HG03439 (cell line): ENCODE measurements at regions not wholly inside any gene's neighbourhood (a gene's known extent, or its start where the extent isn't known, plus 50 kb on each side); places are given as distances from the start of the nearest gene placed in this dataset.
"Not testable (repeated sequence)": the region's sequence is repeated elsewhere in the genome, so short reads cannot be mapped to it uniquely, and the experiment has no call there.

ENCODE experiments used
- ATAC-seq: cut with Tn5 transposase; IDR thresholded peaks from one replicate; pipeline ENCODE4 v1.9.1; 2021; ENCODE audit warnings: mild to moderate bottlenecking, moderate library complexity; ENCODE audit not compliant: unreplicated experiment

DNA sequence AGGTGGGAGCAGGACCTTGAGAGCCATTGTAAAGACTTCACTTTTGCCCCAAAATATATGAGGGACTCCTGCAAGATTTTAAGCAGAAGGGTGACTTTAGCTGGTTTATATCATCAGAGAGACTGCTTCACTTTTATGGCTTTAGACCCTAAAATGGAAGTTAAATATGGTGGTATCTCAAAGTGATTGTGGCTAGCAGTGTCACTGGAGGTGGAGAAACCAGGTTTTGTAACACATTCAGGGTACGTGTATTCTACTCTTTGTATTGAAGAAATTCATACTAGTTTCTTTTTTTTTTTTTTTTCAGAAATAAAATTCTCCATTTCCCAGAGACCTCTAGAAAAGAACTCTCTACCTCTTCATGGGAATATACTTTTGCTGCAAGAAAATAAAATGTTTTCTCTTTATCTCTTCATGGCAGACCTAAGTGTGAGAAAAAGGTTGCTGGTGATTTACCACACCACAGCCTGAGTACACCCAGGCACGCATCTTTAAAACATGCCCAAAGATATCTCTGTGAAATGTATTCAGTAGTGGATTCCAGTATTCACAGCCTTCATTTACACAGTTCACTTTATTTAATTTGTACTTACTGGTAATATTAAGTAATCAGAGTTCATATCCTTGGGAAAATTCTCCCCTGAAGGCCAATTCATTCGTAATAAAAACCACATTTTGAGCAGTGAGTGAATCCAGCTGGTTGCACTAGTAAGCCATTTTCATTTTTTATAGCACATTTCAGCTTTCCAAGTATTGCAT, 74.3 kb upstream of the GUCY1A1 start:
- ATAC-seq: no peak

DNA sequence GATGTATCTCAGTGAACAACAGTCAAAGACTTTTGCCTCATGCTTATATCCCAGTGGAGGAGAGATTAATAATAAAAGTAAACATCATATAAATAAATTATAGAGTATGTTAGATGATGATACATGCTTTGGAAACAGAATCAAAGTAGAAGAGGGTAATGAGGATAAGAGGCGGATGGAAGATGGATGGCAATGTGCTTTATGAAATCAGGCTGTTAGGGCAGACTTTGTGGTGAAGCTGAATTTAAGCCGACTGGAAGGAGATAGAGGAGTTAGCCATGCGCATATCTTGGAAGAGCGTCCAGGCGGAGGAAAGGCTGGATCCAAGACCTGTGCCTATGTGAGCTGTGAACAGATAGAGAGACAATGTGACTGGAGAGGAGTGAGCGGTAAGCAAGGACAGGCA, 74.9 kb upstream of the GUCY1A1 start:
- no peak for ATAC-seq

DNA sequence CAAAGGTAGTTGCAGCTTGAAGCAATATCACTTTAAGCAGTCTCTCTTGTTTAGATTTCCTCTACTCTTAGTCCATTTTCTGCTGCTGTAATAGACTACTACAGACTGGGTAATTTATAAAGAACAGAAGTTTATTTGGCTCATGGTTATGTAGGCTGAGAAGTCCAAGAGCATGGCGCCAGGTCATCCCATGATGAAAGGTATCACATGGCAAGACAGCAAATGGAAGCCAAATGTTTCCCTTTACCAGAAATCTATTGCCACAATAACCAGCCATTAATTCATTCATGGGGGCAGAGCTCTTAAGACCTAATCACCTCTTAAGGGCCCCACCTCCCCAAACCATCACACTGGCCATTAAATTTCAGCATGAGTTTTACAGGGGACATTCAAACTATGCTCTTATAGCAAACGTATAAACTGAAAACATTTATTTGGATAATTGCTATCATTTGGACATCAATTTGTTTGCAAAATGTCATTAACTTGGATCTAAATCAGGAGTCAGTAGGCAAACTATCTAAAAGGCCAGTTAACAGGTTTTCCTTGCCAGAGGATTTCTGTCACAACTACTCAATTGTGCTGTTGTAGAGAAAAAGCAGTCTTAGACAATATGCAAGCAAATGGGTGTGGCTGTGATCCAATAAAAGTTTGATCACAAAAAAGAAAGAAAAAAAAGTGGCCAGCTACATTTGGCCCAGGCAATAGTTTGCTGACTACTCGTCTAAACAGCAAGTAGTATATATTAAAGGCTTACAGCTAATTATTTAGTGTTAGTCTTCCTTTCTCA, 75.7 kb upstream of the GUCY1A1 start:
- no peak for ATAC-seq

DNA sequence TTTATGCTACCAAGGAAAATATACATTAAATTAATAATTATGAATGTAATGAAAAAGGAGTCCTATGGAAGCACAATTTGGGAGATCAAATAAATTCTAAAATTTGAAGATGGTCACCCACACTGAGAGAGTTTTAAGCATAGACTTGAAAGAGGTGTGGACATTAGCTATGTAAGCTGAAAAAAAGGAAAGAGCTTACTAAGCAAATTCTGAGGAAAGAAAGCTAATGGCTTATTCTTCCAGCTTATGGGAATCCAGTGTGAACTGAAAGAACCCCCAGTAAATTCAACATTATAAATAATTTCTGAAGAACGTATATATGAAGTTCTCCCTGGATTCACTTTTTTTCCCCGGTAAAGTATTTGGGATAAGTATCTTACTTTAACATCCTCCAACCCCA, 78.2 kb upstream of the GUCY1A1 start:
- ATAC-seq: no peak

DNA sequence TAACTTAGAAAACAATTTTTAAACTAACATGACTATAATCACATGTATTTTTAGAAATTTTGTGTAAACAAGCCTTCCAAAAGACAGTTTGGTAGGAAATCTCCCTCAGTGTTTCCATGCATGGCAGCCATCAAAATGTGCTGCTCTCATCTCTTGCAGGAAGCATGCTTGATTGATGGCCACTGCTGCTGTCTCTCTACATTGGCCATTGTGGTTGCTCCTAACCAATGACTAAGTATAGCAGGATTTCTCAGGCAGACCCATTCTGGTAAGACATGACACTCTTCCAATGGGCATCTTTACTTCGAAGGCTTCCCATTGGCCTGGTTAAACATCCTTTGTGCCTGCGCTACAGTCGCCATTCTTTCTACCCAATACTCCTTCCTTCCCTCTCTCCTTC, 78.9 kb upstream of the GUCY1A1 start:
- no peak for ATAC-seq

DNA sequence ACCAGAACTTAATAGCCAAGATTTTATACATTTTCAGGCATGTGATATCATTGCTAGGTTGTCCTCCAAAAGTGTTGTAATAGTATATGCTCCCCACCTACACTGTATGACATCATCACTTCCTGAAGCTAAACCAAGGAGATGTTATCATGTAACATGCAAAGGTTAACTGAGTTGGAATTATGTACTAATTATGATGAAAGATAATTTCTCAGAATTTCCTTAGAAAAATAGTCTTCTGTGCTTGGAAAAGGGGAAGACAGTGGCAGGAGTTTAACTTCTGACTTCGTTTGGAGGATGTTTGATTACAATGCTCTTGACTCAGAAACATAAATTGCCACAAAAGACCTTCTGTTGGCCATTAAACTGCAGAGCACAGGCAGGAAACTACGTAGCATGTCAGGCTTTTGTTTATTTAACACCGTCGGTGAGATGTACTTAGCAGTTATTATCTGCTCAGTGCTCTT, 83.6 kb upstream of the GUCY1A1 start:
- ATAC-seq: no peak

DNA sequence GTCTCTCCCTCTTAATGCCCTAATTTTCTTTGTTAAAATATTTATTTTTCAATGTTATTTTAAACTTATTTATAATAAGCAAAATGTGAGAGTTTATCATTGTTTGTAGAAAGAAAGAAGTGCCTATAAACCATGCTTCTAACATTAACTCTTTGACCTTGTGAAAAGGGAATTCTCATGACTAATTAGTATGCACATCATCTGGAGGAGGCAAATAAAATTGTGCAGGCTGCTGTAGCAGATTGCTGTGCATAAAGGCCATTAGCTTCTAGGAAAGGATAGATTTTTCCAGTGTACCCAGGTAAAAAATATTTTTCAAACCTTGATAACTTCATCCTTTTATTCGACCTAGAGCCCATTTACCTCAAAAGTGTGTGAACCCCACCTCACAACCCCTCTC, 84.6 kb upstream of the GUCY1A1 start:
- ATAC-seq: no peak

DNA sequence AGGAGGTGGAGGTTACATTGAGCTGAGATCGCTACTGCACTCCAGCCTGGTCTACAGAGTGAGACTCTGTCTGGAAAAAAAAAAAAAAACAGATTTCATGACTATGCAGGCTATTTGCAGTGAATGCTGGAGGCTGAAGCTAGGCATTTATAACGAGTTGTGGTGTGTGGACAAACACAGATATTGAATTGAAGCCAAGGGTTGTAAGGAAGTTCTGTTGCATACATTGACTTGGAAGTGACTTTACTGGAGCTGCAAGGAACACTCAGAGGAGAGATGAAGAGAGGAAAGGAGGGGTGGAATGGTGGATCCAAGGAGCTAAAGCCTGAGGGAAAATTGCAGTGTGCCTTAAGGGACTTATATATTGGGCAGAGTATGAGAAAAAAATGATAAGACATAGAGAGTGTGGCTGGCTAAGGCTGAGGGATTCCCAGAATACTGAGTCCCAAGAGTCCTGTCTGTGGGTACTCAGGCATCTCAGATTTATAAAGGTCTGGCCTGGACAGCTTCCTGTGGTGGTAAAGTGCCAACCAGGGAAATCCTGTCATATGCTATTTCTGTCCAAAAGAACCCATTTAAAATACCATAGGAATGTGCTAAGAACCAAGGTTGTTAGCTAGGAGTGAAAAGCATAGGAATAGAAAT, 87.8 kb upstream of the GUCY1A1 start:
- ATAC-seq: no peak

DNA sequence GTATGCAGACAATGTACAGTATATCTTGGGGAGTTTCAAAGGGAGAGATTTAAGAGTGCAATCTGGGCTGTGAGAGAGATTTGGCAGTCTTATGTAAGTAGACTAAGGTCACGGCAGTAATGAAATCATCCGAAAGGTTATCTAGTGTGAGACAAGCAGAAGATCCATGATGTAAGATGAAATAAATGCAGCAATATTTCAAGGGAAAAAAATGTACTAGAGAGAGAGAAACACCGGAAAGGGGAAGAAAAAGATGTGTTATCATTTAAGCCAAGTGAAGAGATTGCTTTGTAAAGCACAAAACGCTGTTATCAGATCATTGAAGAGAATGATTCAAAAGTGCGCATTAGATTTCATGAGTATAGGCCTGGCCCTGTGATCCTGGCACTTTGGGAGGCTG, 88.4 kb upstream of the GUCY1A1 start:
- ATAC-seq: no peak

DNA sequence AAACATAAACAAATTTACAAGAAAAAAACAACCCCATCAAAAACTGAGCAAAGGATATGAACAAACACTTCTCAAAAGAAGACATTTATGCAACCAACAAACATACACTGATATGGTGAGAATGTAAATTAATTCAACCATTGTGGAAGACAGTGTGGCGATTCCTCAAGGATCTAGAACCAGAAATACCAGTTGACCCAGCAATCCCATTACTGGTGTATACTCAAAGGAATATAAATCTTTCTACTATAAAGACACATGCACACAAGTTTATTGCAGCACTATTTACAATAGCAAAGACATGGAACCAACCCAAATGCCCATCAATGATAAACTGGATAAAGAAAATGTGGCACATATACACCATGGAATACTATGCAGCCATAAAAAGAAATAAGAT, 92.3 kb upstream of the GUCY1A1 start:
- not testable (repeated sequence) for ATAC-seq

DNA sequence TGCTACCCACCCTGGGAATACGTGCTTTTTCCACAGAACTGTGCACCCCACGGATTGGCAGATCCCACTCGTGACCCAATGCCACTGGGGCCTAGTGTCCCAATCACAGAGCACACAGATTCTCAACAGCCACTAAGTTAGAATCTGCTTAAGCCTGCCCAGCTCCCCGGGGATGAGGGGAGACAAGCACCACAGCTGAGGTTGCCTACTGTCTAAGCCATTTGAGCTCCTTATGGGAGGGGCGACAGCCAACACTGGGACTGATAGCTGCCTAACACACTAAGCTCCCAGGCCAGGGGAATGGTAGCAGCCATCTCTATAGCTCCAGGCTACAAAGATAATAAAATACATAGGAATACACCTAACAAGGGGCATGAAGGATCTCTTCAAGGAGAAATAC, 93.5 kb upstream of the GUCY1A1 start:
- no peak for ATAC-seq

DNA sequence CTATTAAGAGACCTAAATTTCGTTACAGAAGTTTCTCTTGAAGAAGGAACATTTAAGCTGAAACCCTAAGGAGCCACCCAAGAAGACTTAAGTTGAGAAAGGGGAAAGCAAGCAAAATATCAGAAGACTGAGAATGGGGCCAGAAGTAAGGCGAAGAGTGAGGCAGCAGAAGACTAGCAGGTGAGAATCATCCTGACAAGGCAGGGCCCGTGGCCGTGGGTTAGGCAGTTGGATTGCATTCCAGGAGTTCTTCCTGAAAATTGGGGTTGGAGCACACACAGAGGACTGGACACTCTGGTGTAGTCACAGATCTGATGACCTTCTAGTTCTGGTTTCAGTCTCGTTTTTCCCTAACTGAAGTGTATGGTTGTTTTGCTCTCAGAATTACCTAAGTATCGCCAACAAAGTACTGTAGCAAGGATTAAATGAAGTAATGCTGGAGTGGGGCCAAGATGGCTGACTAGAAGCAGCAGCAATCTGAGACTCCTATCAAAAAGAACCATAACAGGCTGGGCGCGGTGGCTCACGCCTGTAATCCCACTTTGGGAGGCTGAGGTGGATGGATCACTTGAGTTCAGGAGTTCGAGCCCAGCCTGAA, 94.4 kb upstream of the GUCY1A1 start:
- no peak for ATAC-seq

DNA sequence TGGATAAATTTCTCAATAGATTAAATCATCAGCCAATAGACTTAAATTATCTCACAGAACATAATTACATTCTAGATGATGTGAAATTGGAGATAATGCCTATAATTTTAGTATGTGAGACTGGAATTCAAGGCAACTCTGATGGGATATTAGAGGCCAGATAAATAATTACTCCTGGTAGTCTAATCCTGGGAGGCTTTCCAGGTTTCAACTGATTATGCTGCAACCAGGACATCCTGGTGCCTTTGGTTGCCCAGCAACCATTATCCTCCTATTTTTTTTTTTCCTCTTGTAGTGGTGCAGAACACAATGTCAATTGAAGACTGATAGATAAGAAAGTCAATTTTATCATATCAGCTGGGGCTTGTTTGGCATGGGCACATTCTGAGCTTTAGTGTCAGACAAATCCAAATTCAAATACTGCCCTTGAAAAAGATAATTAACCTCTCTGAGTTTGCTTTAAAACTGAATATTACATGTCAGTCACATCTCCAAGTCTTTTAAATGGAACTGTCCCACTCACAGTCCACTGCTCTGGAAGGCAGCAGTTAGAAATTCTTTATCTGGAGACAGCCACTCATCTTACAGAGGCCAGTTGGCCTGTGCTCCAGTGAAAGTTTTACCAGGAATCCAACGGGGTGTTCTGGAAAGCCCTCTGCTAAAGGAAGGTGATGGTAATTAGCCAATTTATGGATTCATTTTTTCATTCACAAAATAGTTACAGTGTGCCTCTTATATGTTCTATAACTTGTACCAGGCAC, 95.3 kb upstream of the GUCY1A1 start:
- ATAC-seq: no peak

DNA sequence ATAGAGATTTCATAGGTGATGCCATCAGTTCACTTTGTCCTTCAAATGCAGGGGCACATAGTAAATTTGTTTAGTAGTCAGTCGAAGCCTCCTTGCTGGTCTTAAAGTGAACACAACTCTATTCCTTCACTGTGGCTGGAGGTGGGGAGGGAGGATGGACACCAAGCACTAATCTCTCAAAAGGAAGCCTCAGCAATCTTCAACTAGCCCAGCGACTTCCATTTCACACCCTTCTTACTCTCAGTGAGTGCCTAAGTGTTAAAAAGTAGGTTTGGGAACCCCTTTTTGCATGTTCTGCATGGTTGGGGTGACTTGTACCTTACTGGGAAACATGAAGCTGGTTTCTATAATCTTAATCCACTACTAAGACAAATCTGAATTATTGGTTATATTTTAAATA, 96.0 kb upstream of the GUCY1A1 start:
- no peak for ATAC-seq

DNA sequence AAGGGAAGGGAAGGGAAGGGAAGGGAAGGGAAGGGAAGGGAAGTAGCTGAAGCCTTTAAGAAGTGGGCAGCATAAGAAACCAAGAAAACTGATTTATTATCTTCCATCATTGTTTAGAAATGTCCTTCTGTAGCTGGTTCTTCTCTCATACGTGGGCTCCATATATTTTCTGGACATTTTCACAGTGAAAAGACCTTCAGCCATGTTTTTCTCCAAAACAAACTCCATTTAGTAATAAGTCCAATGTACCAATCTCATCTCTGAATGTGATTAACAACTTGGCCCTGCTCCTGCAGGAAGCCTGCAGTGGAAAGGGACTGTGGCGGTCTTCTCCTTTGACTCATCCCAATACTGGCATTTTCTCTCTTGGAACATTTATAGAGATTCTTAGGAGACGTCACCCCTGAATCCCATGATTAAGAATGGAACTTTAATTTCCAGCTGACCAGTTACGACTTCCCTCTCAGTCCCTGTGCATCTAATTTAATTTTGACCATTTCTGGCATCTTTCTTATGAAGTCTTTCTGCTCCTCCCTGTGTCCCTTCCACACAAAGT, 96.6 kb upstream of the GUCY1A1 start:
- ATAC-seq: no peak

DNA sequence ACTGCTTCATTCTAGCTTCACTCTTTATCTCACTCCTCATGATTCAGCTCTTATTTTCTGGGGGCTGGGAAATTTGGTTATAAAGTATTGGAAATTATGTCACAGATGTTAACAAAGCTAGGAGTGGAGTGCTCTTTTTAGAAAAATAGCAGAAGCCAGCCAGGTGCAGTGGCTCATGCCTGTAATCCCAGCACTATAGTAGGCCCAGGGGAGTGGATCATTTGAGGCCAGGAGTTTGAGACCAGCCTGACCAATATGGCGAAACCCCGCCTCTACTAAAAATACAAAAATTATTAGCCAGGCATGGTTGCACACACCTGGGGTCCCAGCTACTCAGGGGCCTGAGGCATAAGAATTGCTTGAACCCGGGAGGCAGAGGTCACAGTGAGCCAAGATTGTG, 97.2 kb upstream of the GUCY1A1 start:
- ATAC-seq: no peak

DNA sequence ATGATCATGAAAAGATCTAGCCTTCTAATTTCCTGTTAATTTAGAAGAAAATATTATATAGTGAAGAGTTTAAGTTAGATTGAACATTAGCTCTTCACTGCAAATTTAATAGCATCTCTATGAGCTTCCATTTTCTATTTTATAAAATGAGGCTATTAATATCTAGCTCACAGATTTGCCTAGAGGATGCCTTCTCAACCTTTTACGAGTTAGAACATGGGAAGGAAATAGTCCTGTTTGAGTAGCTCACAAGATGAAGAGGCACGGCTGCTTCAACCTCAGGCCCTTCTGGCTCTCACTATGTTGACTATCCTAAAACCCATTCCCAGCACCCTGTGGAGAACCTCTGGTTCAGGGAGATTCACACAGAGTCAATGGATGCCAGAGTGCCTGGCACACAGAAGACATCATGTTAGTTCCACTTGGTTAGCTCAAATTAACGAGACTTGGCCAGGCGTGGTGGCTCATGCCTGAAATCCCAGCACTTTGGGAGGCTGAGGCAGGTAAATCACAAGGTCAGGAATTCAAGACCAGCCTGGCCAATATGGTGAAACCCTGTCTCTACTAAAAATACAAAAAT, 97.9 kb upstream of the GUCY1A1 start:
- no peak for ATAC-seq

DNA sequence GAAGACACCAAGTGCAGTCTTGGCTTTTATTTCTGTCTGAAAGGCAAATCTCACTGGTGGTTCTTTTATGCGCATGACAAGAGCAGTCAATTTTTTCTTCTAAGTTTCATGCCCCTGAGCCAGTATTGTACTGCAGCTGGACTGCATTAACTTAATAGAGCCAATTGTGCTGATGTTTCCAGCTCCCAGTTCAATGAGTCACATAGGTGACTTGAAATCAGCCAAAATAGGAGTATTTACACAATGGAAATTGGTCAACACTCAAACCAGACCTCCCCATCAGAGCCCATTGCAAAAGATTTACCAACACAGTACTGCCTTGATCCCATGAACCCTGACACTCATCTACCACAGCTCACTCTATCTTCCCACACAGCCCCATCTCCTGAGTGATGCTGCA, 100.3 kb upstream of the GUCY1A1 start:
- no peak for ATAC-seq

DNA sequence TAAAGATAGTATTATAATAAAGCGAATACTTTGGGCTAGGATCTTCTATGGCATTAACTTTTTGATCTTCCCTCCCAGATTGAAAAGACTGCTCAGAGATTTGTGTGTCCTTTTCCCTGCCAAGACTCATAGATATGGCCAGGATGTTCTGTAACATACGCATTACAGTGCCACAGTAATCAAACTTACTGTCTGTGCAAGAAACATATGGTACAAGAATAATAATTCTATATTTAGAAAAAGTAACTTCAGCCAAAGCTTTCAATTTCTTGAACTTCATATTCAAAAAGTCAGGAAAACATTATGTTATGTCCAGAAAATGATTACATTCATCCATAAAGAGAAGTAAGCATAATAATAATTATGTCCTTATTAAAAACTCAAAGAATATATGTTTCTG, 100.9 kb upstream of the GUCY1A1 start:
- no peak for ATAC-seq

DNA sequence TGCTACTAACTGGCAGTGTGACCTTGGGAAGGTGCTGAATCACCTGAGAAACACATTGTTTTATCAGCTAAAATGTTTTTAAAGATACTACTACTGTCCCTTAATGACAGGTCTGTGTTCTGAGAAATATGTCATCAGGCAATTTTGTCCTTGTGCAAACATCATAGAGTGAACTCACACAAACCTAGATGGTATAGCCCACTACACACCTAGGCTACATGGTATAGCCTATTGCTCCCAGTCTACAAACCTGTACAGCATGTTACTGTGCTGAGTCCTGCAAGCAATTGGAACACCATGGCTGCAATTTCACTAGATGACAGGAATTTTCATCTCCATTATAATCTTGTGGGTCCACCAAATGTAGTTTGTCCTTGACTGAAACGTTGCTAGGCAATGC, 101.3 kb upstream of the GUCY1A1 start:
- ATAC-seq: no peak
